ENCODE measurements at regions not wholly inside any gene's neighbourhood (a gene's known extent, or its start where the extent isn't known, plus 50 kb on each side); places are given as distances from the start of the nearest gene placed in this dataset.

DNA sequence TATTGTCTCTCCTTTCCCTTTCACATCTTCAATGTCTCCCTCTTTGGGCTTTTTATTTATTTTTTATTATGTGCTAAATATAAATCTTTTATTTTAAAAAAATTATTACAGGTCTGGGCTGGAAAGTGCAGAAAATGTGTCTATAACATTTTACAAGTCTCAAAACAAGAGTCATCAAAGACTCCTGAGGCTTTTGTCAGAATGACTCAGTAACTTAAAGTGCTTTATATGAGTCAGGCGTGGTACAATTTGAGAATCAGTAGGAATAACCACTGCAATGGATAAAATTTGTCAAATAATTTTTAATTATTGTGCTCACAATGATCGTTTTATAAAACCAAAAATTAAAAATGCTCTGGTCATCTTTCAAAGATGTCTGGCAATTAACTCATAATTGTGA, 193.9 kb downstream of the MMUT start:
- TF ChIP-seq, protein P1, sequence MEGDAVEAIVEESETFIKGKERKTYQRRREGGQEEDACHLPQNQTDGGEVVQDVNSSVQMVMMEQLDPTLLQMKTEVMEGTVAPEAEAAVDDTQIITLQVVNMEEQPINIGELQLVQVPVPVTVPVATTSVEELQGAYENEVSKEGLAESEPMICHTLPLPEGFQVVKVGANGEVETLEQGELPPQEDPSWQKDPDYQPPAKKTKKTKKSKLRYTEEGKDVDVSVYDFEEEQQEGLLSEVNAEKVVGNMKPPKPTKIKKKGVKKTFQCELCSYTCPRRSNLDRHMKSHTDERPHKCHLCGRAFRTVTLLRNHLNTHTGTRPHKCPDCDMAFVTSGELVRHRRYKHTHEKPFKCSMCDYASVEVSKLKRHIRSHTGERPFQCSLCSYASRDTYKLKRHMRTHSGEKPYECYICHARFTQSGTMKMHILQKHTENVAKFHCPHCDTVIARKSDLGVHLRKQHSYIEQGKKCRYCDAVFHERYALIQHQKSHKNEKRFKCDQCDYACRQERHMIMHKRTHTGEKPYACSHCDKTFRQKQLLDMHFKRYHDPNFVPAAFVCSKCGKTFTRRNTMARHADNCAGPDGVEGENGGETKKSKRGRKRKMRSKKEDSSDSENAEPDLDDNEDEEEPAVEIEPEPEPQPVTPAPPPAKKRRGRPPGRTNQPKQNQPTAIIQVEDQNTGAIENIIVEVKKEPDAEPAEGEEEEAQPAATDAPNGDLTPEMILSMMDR (IDR thresholded peaks at IDR 0.05; ENCODE audit: low read length): no peak
- no peak for TF ChIP-seq EZH2 (IDR thresholded peaks at IDR 0.05; ENCODE audit: borderline replicate concordance, low read length)

Data from OCI-LY1 (cell line).